GM21786 (cell line): ENCODE measurements at regions not wholly inside any gene's neighbourhood (a gene's known extent, or its start where the extent isn't known, plus 50 kb on each side); places are given as distances from the start of the nearest gene placed in this dataset.
"Not testable (repeated sequence)": the region's sequence is repeated elsewhere in the genome, so short reads cannot be mapped to it uniquely, and the experiment has no call there.

Experiments used
- ATAC-seq: cut with Tn5 transposase; IDR thresholded peaks from one replicate; pipeline ENCODE4 v1.9.1; 2021; ENCODE audit not compliant: unreplicated experiment

DNA sequence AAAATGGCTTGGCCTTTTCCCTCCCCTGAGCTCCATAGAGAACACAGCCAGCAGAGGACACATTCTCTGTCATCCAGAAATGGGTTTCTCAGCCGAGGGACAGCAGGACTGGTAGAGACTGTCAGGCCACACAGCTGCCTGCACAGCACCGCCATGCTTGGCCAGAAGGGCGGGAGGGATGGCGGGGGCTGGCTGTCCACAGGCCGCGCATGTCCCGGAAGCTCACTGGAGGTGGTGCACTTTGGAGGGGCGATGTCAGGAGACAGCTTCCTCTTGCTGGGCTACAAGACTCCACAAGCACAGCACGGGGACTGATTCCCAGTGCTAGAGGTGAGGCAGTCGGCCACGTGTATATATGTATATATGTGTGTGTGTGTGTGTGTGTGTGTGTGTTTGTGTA lies 125.3 kb downstream of the GOLGA6L4 start:
- not testable (repeated sequence) for ATAC-seq

DNA sequence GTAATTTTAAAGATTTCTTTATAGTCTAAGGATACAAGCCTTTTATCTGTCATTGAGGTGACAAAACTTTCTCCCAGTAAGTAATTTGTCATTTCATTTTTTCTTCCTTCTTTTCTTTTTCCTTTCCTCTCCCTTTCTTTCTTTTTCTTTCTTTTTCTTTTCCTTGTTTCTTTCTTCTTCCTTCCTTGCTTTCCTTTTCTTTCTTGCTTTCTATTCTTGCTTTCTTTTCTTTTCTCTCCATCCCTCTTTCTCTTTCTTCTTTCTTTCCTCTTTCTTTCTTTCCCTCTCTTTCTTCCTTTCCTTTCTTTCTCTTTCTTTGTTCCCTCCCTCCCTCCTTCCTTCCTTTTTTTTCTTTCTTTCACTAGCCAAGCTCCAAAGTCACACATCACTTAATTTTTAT lies 148.8 kb downstream of the GOLGA6L4 start:
- not testable (repeated sequence) for ATAC-seq

DNA sequence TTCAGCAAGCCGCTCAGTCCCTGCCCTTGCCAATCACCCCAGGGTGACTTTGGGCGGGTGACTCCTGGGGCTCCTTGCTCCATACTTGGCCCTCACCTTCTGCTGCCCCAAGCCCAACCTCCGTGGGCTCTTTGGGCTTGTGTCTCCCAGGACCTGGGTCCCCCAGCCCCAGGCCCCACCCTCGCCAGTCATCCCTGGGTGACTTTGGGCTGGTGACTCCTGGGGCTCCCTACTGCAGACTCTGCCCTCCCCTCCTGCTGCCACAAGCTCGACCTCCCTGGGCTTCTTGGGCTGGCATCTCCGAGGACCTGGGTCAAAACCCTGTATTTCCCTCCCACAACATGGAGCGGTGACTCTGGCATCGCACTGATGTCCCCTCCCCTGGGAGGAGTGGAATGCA lies 151.5 kb downstream of the GOLGA6L4 start:
- no peak for ATAC-seq

DNA sequence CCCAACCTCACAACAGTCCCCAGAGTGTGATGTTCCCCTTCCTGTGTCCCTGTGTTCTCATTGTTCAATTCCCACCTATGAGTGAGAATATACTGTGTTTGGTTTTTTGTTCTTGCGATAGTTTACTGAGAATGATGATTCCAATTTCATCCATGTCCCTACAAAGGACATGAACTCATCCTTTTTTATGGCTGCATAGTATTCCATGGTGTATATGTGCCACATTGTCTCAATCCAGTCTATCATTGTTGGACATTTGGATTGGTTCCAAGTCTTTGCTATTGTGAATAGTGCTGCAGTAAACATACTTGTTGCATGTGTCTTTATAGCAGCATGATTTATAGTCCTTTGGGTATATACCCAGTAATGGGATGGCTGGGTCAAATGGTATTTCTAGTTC lies 152.6 kb downstream of the GOLGA6L4 start:
- not testable (repeated sequence) for ATAC-seq

- ATAC-seq, result not testable (repeated sequence)
Measured at GRCh38 chr15:84388638-84389037, 153.1 kb downstream of the GOLGA6L4 start.

- ATAC-seq, result not testable (repeated sequence)
Measured at GRCh38 chr15:84390324-84390723, 154.8 kb downstream of the GOLGA6L4 start.

GRCh38 chr15:84391191-84391590 lies 155.6 kb downstream of the GOLGA6L4 start:
- ATAC-seq, result no peak

- not testable (repeated sequence) for ATAC-seq
Measured at GRCh38 chr15:84392020-84392419, 156.4 kb downstream of the GOLGA6L4 start.

- not testable (repeated sequence) for ATAC-seq
Measured at GRCh38 chr15:84393386-84393936, 157.9 kb downstream of the GOLGA6L4 start.

DNA sequence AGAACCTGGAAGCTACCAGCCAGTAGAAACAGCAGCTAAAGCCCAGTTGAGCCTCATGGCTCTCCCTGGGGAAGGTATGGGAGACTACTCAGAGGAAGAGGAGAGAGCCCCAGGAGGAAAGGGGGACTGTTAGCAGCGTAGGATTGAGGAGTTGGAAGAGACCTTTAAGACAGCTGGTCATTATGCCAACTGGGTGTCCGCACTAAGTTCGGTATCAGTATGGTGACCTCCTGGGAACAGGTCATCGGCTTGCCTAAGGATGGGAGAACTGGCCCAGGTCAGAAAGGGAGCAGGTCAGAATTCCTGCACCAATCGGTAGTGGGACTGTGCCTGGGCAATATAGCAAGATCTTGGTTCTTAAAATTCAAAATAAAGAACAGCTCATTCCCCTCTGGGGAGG lies 158.4 kb downstream of the GOLGA6L4 start:
- not testable (repeated sequence) for ATAC-seq

- ATAC-seq, result not testable (repeated sequence)
Measured at GRCh38 chr15:84395384-84395783, 159.8 kb downstream of the GOLGA6L4 start.

- not testable (repeated sequence) for ATAC-seq
Measured at GRCh38 chr15:84395881-84396280, 160.3 kb downstream of the GOLGA6L4 start.

DNA sequence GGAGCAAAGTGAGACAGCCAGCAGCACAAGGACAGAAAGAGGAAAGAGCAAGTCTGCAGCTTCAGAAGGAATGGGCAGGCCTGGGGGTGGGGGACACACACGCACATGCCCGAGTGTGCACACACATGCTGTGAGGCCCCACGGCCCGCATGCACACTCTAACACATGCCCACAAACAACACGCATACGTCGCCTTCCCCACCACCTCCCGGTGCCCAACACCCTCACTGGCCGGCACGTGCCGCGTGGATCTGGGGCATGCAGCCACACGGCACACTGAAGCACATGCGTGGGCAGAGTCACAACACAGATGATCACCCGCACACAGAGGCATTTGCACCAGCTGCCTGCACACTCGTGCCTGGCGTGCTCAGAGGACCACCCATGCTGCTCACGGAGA lies 161.5 kb downstream of the GOLGA6L4 start:
- ATAC-seq, result not testable (repeated sequence)

GRCh38 chr15:84398087-84398486 lies 162.5 kb downstream of the GOLGA6L4 start:
- not testable (repeated sequence) for ATAC-seq

DNA sequence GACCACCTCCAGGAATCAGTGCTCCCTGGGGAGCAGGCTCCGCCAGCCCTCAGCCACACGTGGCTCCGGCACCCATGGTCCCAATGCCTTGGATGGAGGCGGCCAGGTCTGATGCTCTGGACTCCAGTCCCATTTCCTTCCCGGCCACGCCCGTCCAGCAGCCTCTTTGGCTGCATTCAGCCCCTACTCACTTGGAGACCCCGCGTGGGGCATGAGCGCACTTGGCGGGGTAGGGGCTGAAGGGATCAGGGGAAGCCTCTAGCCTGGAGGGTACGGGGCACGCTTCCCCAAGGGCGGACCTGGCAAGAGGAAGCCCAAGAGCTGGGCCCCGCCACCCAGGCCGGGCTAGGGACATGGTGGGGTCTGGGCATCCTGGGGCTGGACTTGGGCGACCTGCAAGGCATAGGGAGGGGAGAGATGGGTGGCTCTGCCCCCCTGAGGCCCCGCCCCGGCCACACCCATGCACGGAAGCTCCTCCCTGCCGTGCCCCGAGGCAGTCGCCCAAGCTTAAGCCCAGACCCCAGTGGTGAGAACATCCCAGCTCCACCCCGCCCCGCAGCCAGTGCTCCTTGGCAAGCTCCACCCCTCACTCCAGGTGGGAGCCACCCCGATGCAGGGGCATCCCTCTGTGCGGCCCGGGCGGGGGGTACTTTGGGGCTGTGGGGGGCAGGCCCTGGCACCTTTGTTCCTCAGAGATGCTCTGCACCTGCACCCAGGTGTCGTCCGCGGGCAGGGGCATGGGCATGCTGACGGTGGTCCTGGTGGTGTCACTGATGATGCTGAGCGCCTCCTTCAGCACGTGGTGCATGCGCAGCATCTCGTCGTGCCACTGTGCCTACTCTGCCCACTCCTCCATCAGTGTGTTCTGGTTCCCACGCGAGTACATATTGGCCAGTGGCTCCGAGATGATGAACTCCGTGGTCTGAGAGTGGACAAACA lies 163.5 kb downstream of the GOLGA6L4 start:
- ATAC-seq, result no peak

GRCh38 chr15:84400017-84400740 lies 164.6 kb downstream of the GOLGA6L4 start:
- ATAC-seq, result no peak

DNA sequence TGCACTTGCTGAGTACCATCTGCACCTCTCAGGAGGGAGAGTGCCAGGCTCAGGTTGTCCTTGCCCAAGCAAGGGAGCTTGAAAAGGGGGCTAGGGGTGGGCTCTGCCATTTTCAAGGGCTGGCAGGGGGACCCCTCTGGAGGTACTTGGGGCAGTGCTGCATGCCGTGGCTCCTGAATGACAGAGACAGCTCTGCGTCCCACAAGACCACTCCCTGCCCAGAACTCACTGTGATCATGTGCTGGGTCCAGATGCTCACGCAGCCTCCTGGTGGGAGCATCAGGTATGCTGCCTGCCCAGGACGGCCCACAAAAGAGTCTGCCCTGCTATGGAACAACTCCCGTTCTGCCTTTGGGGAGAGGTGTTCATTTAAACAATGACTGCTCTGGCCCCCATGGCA lies 165.2 kb downstream of the GOLGA6L4 start:
- no peak for ATAC-seq

GRCh38 chr15:84401461-84401860 lies 165.9 kb downstream of the GOLGA6L4 start:
- ATAC-seq, result not testable (repeated sequence)

DNA sequence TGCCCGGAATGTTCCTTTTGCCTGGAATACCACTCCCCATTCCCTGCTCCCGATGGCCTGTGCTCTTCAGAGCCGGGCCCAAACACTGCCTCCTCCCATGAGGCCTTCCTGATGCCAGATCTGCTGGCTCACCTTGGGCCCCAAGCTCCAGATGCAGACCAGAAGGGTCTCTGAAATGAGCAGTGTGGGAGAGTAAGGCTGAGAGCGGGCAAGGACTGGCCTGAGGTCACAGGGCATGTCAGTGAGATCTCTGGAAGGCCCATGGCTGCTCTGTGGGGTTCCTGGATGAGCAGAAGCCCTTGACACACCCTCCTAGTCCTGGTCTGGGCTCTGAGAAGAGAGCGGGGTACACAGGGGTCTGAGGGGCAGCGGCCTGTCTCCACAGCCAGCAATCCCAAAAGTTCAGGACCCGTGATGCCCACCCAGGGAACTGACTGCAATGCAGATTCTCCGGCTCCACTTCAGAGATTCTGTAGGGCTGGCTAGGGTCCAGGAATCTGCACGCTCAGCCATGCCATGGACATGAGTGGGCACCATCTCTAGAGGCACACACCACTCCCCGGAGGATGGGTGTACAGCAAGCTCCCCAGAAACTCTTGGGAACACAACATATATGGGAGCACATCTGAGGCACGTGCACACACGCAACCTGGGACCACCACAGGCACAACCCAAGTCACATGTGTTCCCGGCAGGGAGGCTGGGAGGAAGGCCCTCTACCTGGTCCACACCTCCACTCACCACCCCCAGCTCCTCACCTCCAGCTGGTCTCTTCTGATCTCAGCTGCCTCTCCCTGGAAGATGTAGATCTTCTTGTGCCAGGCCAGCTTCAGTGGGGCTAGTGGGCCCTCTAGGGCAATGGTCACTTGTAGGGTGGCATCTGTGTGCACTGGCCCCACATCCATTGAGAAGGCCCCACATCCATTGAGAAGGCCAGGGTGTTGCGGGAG lies 166.6 kb downstream of the GOLGA6L4 start:
- ATAC-seq, result not testable (repeated sequence)

- no peak for ATAC-seq
Measured at GRCh38 chr15:84402856-84403608, 167.5 kb downstream of the GOLGA6L4 start.
